Endothelial cell of umbilical vein (primary cell): ENCODE measurements at regions not wholly inside any gene's neighbourhood (a gene's known extent, or its start where the extent isn't known, plus 50 kb on each side); places are given as distances from the start of the nearest gene placed in this dataset.

Experiments
- CTCF ChIP-seq, 2 donors: IDR thresholded peaks; 1 replicate in 1 of 2; 2 replicates in 1 of 2; pipeline ENCODE4 v1.5.1; 2011; ENCODE audit warnings: low read length in 2 of 2, mild to moderate bottlenecking in 2 of 2, moderate library complexity in 2 of 2, control low read depth in 1 of 2, inconsistent platforms in 1 of 2, low read depth in 1 of 2; ENCODE audit not compliant: insufficient read depth in 1 of 2; ENCODE audit errors: extremely low read depth in 1 of 2
- FOS ChIP-seq: IDR thresholded peaks from 2 replicates; pipeline ENCODE4 v1.6.1; 2011; ENCODE audit warnings: mild to moderate bottlenecking, low read length, moderate library complexity, borderline replicate concordance; ENCODE audit not compliant: insufficient read depth

GRCh38 chr22:47232197-47232596, 469.7 kb downstream of the TBC1D22A start:
- TF ChIP-seq CTCF (IDR thresholded peaks at IDR 0.05; ENCODE audit: extremely low read depth in 1 of 2, insufficient read depth in 1 of 2, low read depth in 1 of 2, low read length in 2 of 2) (no peak), FOS (no peak)
